DOHH2 (cell line): ENCODE measurements at regions not wholly inside any gene's neighbourhood (a gene's known extent, or its start where the extent isn't known, plus 50 kb on each side); places are given as distances from the start of the nearest gene placed in this dataset.

ENCODE experiments used
- H3F3A ChIP-seq: fragments of 200-600 bp; sonication (generic), shearing (Covaris generic); 2 replicates; pipeline ENCODE4 v1.6.0; 2016; ENCODE audit warnings: antibody characterized with exemption, mild to moderate bottlenecking; ENCODE audit not compliant: control insufficient read depth, insufficient read depth
- H3K27ac ChIP-seq: fragments of 200-600 bp; sonication (generic); 2 replicates; pipeline ENCODE4 v1.5.1; 2014; ENCODE audit warnings: low read depth, mild to moderate bottlenecking, low read length, moderate library complexity
- H3K27me3 ChIP-seq: fragments of 200-600 bp; sonication (generic); 2 replicates; pipeline ENCODE4 v1.6.1; 2014; ENCODE audit warnings: mild to moderate bottlenecking, low read length, mixed read lengths; ENCODE audit not compliant: control insufficient read depth
- H3K36me3 ChIP-seq: fragments of 200-600 bp; sonication (generic); 2 replicates; pipeline ENCODE4 v1.6.1; 2014; ENCODE audit warnings: mild to moderate bottlenecking, low read length, moderate library complexity, mixed read lengths; ENCODE audit not compliant: control insufficient read depth
- H3K4me1 ChIP-seq: fragments of 200-600 bp; sonication (generic); 2 replicates; pipeline ENCODE4 v1.6.1; 2014; ENCODE audit warnings: mild to moderate bottlenecking, low read length, mixed read lengths; ENCODE audit not compliant: control insufficient read depth
- H3K4me2 ChIP-seq: fragments of 200-600 bp; sonication (generic); 2 replicates; pipeline ENCODE4 v1.6.0; 2014; ENCODE audit warnings: mild to moderate bottlenecking, low read length, moderate library complexity
- H3K4me3 ChIP-seq: fragments of 200-600 bp; sonication (generic); 2 replicates; pipeline ENCODE4 v1.5.1; 2014; ENCODE audit warnings: mild to moderate bottlenecking, low read length, mixed read lengths
- H3K79me2 ChIP-seq: fragments of 200-600 bp; sonication (generic); 2 replicates; pipeline ENCODE4 v1.6.1; 2014; ENCODE audit warnings: mild to moderate bottlenecking, low read length, mixed read lengths; ENCODE audit not compliant: control insufficient read depth
- H3K9me2 ChIP-seq: fragments of 200-600 bp; sonication (generic); replicated peaks from 2 replicates; pipeline ENCODE4 v1.6.1; 2014; ENCODE audit warnings: mild to moderate bottlenecking, low read length, mixed read lengths; ENCODE audit not compliant: control insufficient read depth
- H3K9me3 ChIP-seq: fragments of 200-600 bp; sonication (generic); 2 replicates; pipeline ENCODE4 v1.6.1; 2014; ENCODE audit warnings: antibody characterized with exemption, low read length, mixed read lengths; ENCODE audit not compliant: control insufficient read depth, insufficient read depth
- H4K20me1 ChIP-seq: fragments of 200-600 bp; sonication (generic); 2 replicates; pipeline ENCODE4 v1.6.0; 2014; ENCODE audit warnings: low read depth, mild to moderate bottlenecking, antibody characterized with exemption, low read length, moderate library complexity; ENCODE audit not compliant: control insufficient read depth, insufficient read depth
- EZH2phosphoT487 ChIP-seq: fragments of 200-600 bp; sonication (generic); IDR thresholded peaks from 2 replicates; pipeline ENCODE4 v1.6.1; 2017; ENCODE audit warnings: borderline replicate concordance, mild to moderate bottlenecking, antibody characterized with exemption, low read length, moderate library complexity, mixed read lengths
- TF ChIP-seq, protein P1 (sequence below): fragments of 200-600 bp; sonication (generic); IDR thresholded peaks from one replicate; pipeline ENCODE4 v1.5.1; 2014; ENCODE audit warnings: antibody characterized with exemption, mild to moderate bottlenecking, low read depth, low read length; ENCODE audit not compliant: poor library complexity, severe bottlenecking

GRCh38 chr6:142500250-142500786 lies 198.5 kb downstream of the ADGRG6 start:
- no peaks in the 10 kb centered on the region for H3K9me2 ChIP-seq
- H3K27ac ChIP-seq, result no peak overlapping the region
- no peaks in the 10 kb centered on the region for H3K79me2 ChIP-seq
- no peaks in the 10 kb centered on the region for H3K36me3 ChIP-seq
- no peak for TF ChIP-seq EZH2phosphoT487
- TF ChIP-seq, protein P1, sequence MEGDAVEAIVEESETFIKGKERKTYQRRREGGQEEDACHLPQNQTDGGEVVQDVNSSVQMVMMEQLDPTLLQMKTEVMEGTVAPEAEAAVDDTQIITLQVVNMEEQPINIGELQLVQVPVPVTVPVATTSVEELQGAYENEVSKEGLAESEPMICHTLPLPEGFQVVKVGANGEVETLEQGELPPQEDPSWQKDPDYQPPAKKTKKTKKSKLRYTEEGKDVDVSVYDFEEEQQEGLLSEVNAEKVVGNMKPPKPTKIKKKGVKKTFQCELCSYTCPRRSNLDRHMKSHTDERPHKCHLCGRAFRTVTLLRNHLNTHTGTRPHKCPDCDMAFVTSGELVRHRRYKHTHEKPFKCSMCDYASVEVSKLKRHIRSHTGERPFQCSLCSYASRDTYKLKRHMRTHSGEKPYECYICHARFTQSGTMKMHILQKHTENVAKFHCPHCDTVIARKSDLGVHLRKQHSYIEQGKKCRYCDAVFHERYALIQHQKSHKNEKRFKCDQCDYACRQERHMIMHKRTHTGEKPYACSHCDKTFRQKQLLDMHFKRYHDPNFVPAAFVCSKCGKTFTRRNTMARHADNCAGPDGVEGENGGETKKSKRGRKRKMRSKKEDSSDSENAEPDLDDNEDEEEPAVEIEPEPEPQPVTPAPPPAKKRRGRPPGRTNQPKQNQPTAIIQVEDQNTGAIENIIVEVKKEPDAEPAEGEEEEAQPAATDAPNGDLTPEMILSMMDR, result no peak
- H3K4me2 ChIP-seq, result no peak overlapping the region
- no peaks in the 10 kb centered on the region for H4K20me1 ChIP-seq
- H3K4me1 ChIP-seq, result no peaks in the 10 kb centered on the region
- no peak overlapping the region for H3K4me3 ChIP-seq
- no peaks in the 10 kb centered on the region for H3K27me3 ChIP-seq
- H3K9me3 ChIP-seq, result no peaks in the 10 kb centered on the region
- H3F3A ChIP-seq, result no peaks in the 10 kb centered on the region

- TF ChIP-seq, protein P1, result no peak
- no peak for TF ChIP-seq EZH2phosphoT487
- H3K9me2 ChIP-seq, result no peaks in the 10 kb centered on the region
Observed at GRCh38 chr6:142501795-142502194, 200.0 kb downstream of the ADGRG6 start.

GRCh38 chr6:142507065-142507464 lies 205.3 kb downstream of the ADGRG6 start:
- Histone ChIP-seq H3K9me3 (no peaks in the 10 kb centered on the region), H3K27me3 (no peaks in the 10 kb centered on the region), H3K27ac (no peak overlapping the region), H3K4me1 (no peaks in the 10 kb centered on the region), H3K4me2 (no peak overlapping the region), H4K20me1 (no peaks in the 10 kb centered on the region), H3K36me3 (no peaks in the 10 kb centered on the region), H3F3A (no peaks in the 10 kb centered on the region), H3K79me2 (no peaks in the 10 kb centered on the region), H3K9me2 (no peaks in the 10 kb centered on the region), H3K4me3 (no peak overlapping the region)
- TF ChIP-seq, protein P1, result no peak
- no peak for TF ChIP-seq EZH2phosphoT487

More at GRCh38 chr6:142501795-142502194, 200.0 kb downstream of the ADGRG6 start:
- H3K4me1 ChIP-seq, result no peaks in the 10 kb centered on the region
- no peak overlapping the region for H3K27ac ChIP-seq
- no peaks in the 10 kb centered on the region for H3K79me2 ChIP-seq
- no peaks in the 10 kb centered on the region for H3F3A ChIP-seq
- no peaks in the 10 kb centered on the region for H4K20me1 ChIP-seq
- H3K4me2 ChIP-seq, result no peak overlapping the region
- no peaks in the 10 kb centered on the region for H3K27me3 ChIP-seq
- no peaks in the 10 kb centered on the region for H3K9me3 ChIP-seq
- H3K4me3 ChIP-seq, result no peak overlapping the region
- no peaks in the 10 kb centered on the region for H3K36me3 ChIP-seq

DNA sequence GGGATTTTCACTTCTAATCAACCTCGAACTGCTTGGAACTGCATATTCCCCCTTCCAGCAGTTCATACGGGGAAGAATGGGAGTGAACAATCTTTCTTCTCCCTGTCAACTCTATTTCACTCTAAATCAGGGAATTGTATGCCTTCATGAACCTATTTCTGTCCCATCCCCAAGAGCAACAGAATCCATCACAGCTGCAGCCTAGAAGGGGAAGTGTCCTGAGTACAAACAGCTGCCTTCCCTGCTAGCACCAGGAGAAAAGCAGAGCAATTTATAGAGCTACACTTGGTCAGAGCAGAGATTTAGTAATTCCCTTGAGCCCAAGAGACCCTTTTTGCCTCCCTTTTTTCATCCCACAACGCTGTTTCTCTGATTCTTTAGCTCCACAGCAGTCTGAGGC lies 208.4 kb downstream of the ADGRG6 start:
- no peak overlapping the region for H3K27ac ChIP-seq
- H3K79me2 ChIP-seq, result no peaks in the 10 kb centered on the region
- H3K4me2 ChIP-seq, result no peak overlapping the region
- no peaks in the 10 kb centered on the region for H3K36me3 ChIP-seq
- TF ChIP-seq, protein P1, result no peak
- no peak for TF ChIP-seq EZH2phosphoT487
- no peaks in the 10 kb centered on the region for H4K20me1 ChIP-seq
- no peaks in the 10 kb centered on the region for H3K4me1 ChIP-seq
- H3K27me3 ChIP-seq, result no peaks in the 10 kb centered on the region
- H3K4me3 ChIP-seq, result no peak overlapping the region
- H3F3A ChIP-seq, result no peaks in the 10 kb centered on the region
- no peaks in the 10 kb centered on the region for H3K9me2 ChIP-seq
- no peaks in the 10 kb centered on the region for H3K9me3 ChIP-seq
